ENCODE measurements at regions not wholly inside any gene's neighbourhood (a gene's known extent, or its start where the extent isn't known, plus 50 kb on each side); places are given as distances from the start of the nearest gene placed in this dataset.

DNA sequence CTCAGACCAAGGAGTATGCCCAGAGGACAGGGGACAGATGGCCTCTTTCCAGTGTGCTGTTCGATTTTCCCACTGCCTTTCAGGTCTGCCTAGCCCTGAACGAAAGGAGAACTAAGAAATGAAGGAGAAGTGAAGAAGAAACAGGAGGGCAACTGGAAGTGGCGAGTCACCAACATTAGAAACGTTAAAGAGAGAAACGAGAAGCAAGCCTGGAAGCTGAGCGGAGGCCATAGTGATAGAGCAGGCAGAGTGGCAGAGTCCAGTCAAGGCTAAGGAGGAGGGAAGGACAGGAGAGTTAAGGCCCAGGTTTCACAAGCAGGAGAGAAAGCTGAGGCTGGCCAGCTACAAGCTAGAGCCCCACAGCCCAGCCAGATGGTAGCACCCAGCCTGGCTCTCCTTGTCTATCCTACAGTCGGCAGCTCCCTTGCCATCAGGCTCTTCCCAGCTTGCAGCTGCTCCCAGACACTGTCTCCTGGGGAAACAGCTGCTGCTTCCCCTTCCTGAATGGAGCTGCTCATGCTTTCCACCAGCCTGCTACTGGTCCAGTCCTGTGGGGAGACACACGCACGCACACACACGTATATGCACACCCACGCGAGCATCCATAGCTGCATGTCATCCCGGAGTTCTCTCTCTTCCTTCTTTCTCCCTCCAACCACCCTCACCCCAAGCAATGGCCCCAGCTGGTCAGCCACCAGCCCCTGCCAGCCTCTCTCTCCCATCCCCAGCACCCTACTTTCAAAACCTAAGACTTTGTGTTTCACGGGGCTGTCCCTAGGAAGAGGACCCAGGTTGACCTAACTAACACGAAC is 139.7 kb upstream of the CCND2 start:
- DNase-seq, result no peak

DNA sequence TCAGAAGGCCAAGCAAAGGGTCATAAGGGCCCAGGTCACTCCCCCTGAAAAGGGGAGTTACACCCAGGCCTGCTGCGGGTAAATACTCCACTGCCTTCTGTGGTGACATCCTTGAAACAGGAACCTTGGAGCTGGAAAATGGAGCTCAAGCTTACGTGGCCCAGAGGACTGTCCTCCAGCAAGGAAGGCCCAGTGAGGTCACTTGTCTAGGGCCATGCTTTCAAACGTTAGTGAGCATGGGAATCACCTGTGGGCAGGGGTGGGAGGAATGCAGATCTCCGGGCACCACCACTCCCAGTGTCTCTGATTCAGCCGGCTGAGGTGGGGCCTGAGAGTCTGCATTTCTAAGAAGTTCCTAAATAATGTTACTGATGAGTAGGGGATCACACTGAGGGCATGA is 140.5 kb upstream of the CCND2 start:
- DNase-seq, result no peak

DNA sequence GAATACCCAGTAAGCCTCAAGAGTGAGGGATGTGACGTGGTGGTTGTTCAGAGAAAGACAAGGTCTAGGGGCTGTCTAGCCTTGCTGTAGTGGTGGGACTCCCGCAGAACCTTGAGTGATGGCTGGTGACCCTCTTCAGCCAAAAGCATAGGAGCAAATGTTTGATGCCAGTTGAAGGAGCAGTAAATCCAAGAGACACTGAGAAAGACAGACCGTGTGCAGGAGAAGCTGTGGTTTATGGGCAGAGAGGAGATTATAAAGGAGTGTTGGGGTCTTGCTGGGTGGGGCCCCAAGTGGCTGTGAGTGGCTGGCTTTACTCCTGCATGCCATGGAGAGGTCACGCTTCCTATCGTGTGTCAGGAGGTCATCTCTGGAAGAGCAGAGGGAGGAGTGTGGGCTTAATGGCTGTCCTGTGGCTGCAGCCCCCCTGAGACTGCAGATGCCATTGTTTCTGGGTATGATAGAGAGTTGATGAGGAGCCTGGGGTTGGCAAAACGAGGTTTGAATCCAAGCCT is 152.0 kb upstream of the CCND2 start:
- no peak for DNase-seq

DNA sequence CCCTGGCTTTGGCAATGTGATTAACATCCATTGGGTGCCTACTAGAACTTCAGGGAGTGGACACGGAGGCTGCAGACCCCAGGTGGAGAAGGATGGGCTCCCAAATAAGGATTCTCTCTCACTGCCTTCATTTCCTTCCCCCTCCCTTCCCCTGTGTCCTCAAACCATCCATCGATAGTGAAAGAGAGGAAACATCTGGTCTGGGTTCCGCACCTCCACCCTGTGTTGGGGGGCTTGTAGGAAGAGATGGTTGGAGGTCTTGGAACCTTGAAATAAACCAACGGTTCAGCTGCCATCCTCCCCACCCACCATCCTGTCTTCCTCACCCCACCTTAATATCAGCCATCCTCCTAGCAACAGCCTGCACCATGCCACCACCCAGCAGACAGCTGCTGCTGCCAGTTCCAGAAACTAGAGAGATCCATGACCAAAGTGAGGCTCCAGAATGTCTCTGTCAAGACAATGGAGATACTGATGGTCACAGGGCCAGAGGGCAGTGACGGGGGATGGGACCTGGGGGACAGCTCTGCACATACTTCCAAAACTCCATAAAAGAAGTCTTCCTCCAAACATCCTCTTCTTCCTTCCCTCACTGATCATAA is 153.1 kb upstream of the CCND2 start:
- DNase-seq, result no peak

DNA sequence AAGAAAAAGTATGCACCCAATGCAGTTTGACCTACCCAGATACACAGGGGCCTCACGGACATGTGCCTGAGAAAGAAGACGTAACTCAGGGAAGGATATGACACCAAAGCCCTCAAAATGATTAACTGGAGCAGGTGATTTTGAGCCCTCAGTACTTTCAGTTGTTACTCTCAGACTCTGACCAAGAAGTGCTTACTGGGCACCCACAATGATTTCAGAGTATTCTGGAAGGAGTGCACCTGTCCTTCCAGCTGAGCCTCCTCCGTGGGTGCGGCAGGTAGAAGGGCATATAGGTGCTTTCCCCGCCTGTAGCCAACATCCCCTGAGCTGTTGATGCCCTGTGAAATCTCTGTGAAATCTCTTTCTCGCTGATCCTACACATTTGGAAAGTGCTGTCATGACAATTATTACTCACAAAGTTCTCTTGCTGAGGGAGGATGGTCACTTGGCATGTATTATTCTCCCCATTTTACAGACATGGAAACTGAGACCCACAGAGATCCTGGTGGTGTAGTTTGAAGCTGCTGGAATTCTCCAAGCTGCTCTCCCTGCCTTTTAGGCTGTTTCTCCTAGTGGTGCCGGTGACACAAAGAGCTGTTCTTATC is 154.3 kb upstream of the CCND2 start:
- DNase-seq, result no peak

DNA sequence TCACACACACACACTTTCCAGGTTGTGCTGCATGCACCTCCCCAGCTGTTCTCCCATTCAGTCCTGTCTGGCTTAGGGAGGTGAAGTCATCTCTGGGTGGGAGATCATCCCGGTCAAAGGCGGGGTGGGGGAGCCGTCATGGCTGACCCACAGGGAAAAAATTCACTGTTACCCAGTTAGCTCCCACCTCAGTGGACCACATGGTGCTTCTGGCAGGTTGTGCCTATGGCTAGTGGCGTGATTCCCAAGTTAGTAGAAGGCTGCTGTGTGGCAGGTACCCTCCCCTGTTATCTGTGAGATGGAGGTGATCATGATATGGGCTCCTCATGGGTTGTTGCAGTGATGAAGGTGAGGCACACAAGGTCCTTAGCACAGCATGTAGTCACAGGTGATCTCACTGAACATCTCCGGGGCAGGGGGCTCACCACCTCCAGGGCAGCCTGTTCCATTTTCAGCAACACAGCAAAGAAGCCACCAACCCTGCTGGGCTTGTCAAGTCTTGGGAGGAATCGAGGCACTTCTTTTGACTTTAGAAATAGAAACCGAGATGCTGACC is 154.9 kb upstream of the CCND2 start:
- no peak for DNase-seq

DNA sequence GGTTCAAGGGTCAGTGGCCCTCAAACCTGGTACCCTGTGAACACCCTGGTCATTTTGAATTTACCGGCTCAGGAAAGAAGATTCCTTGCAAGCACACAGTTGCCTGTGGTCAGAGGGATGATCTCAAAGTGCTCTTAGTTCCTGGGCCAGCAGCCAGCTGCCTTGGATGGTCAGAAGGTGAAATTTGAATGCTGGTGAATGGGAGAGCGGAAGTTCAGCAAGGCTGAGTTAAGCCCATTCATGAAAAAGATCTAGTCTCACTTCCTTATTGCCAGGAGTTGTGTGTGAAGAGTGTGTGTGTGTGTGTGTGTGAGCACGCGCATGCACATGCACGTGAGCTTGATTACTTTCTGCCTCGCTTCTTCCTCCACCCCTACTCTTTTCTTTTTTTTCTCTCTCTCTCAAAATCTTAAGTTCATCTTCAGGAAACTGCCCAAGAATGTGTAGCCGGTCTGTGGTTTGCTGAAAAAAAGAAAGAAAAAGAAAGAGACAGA is 155.5 kb upstream of the CCND2 start:
- DNase-seq, result peak; percentile 35

DNA sequence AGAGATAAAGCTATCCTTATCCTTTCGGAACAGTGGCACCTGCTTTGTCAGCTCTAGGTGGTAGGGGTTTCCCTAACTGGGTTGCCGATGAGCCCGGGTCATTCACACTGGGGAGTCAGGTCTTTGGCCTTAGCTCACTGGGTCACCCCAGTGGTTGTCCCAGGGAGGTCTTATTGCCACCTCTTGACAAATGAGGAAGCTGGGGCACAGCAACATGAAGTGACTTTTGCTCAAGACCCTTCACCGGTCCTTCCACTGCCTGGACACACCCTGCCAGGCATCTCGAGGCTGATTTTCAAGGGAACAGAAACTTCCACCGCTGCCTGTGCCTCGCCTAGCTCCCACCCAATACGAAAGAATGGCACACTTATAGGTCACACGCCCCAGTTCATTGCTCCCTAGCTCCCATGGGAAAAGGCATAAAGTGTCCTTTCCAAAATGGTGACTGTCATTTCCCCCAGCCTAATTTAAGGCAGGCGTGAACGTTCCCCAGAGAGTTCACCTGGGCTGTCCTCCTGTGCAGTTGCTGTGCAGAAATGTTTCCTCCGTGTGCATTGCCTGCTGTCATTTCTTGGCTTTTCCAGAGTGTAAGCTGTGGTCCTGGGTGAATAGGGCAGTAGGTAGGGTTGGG is 156.1 kb upstream of the CCND2 start:
- no peak for DNase-seq

DNA sequence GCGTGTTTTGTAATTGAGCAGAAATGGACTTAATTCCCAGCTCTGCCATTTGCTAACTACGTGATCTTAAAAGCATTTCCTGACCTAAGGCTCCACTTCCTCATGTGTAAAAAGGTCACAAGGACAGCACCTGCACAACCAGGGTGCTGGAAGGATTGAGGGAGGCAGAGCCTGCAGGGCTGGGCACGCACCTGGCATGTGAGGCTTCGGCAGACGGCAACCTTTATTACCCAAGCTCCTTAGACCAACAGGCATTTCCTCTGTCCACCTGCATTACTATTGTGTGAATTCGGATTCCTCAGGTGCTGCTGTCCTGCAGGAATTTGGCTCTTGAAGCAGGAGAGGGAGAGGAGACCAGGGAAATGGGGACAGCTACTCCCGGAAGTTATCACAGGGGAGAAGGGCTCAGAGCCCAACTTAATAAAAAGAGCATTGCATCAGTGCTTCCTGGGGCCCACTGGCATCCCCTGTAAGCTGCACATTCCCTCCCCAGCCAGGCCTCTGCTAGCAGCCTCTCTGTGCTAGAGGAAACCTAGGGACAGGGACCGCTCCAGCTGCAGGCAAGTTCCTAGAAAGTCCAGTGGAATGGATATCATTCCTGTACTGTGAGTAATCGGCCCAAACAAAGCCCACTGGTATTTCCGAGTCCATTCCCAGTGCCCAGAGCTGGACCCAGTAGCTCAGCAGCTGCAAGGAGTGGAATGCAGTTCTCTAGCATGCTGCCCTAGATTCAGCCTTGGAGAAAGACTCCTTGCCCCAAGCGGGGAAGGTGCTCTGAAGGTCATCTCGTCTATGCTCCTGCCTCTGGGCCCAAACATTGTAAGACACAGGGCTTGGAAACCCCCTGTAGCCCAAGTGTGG is 157.1 kb upstream of the CCND2 start:
- no peak for DNase-seq

DNA sequence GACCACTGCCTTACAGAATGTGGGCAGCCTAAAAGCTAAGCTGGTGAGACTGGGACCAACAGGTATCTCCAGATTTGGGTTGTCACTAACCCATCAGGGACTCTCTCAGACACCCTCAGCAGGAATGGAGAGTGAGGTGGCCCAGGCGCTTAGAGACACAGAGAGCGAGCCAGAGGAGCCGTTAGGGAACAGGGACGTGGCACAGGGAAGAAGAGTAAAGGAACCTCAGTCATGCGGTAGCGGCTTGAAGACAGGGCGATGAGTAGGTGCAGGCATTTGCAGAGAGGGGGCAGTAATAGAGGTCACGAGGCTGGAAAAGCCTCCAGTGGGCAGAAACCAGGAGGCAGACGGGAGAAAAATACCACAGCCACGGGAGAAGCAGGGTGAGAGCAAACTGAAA is 158.0 kb upstream of the CCND2 start:
- no peak for DNase-seq

DNA sequence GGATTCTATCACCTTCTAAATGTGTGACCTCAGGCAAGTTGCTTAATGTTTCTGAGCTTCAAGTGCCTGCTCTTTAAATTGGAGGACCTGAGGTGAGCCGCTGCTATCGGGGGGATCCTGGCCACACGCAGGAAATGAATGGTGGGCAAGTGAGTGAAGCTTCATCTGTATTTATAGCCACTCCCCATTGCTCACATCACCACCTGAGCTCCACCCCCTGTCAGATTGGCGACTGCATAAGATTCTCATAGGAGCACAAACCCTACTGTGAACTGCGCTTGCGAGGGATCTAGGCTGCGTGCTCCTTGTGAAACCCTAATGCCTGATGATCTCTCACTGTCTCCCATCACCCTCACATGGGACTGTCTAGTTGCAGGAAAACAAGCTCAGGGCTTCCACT is 158.6 kb upstream of the CCND2 start:
- DNase-seq, result no peak

DNA sequence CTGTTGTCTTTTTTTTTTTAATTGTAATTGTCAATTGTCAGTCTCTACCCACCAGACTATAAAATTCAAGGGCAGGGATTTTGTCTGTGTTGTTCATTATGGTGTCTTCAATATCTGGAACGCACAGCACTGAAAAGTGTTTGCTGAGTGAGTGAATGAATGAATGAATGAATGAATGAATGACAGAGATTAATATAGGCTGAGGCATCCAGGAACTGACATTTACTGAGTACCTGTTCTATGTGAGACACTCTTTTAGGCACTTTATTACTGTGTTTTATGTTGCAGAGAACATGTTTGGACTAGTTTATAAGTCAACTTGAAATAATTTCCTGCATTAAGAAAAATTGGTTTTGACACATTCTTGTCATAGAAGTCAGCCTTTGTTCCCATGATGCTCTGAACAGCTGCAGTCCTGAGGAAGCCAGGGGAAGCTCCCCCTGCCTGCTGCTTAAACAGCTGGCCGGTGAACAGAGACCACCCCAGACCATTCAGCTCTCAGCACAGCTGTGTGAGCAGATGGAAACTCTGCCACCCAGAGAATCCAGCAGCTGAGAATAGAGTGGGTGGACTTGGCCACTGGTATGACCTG is 160.7 kb upstream of the CCND2 start:
- DNase-seq, result no peak

DNA sequence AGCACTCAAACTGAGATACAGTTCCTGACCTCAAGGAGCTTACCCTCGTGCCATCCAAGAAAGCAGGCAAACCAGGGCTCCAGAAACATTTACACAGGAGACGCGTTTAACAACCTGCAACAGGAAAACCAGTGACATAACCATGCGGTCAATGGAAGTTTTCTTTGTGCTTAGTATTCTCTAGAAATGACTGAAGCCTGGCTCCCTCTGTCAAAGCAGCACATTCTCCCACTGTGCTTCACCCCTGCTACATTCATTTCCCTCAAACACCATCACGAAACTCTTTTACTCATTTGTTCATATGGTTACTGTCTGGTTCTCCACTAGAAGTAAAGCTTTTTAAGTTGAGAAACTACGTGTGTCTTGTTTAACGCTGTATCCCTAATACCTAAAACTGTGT is 161.3 kb upstream of the CCND2 start:
- DNase-seq, result no peak

DNA sequence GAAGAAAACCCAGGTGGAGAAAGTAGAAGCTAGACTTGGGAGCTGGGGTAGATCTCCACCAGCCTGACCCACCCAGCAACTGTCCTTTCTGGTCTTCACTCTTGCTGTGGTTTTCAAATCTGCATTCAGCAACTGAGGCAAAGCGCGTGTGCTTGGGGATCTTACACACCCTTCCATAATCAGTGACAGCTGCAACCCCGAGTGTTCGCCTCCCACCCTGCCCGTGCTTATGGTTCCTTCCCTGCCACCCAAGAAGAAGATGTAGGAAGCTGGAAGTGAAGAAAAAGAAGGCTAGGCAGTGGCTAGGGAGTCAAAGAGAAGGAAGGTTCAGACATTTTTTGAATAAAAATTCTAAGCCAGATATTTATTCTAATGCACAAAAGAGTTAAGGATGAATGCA is 162.6 kb upstream of the CCND2 start:
- no peak for DNase-seq

DNA sequence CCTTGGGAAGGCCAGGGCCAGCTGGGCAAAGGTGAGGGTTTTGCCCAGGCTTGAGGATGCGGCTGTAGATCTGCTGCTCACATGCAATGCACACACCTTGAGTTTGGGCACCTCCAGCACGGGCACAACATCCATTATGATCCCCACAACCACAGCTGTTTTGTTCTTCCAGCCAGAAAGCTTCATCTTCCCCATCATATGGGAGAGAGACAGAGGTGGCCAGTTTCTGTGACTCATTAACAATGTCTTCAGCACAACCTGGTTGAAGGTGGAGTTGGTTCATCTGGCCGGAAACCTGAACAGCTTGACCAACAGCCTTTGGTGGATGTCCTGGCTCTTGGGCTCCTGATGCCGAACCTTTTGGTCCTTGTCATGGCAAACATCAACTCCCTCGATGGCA is 163.7 kb upstream of the CCND2 start:
- DNase-seq, result no peak

DNA sequence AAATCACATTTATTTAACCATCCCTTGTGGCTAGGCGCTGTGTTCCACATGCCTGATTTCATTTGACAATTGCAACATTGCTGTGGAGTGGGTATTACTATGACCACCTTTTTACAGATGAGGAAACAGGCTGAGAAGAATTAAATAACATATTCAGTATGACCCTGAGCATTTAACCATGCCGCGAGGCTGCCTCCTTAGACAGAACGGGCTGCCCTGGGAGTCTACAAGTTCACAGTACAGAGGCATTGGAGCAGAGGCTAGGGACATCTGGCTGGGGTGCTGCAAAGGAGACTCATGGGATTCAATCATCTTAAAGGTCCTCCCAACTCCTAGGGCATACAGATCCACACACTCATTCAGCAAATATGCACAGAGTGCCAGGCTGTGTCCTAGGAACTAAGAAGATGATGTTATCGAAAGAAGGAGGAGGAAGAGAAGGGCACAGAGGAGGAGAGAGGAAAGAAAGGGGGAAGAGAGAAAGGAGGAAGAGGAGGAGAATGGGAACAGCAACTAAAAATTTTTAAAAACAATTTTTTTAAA is 164.7 kb upstream of the CCND2 start:
- no peak for DNase-seq

DNA sequence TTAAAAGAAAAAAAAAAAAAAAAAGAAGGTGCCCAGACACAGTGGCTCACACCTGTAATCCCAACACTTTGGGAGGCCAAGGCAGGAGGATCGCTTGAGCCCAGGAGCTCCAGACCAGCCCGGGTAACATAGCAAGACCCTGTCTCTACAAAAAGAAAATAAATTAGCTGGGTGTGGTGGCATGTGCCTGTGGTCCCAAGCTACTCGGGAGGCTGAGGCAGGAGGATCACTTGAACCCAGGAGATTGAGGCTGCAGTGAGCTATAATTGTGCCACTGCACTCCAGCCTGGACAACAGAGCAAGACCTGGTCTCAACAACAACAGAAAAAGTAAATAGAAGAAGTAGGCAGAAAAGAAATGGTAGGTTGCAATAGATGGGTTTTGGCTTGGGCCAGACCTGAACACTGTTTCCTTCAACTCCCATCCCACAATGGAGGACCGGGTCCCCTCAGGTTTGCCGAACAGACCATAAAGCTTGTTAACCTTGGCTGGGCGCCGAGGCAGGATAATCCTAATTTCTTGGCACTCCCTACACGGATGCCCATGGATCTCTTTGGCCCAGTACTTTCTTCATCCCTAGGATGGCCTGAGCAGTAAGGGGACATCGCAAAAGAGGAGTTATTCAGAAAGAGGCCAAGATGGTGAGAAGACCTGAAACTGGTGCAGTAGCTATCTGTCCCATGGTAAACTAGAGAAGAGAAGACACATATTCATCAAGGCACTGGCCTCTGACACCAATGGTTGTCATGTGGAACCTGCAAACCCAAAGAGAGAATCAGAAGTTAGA is 165.5 kb upstream of the CCND2 start:
- DNase-seq, result no peak

DNA sequence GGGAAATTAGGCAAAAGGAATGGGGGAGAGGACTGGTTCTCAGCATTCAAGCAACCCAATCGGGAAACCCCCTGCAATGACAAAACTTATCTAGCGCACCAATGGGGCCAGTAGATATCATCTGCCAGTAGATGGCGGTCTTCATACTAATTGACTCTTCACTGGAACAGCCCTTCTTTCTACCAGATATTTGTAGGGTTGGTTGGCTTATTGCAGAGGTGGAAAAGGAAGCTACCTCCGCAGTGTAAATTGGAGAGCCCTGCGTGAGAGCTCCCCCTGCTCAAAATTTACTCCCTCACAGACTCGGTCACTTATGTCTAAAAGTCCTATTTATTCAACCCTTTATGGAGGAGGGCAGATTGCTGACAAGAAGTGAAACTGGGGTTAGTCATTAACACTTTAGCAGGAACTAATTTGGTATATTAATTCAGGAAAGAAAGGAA is 166.1 kb upstream of the CCND2 start:
- peak; percentile 63 for DNase-seq

DNA sequence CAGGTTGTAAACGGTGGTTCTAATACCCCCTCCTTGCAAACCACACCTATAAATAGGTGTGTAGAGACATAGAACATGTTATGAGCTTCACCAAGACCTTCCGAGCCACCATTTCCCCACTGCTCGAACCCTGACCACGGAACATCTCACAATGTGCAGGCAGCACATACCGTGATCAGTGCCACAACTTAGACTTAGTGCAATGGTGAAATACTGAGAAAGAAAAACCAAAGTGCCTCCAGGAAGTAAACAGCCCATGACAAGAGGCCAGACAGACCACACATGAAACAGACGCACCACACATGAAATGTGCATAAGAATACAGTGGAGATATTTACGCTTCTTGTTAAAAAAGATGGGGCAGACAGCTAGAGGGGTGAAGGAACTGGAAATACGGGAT is 166.9 kb upstream of the CCND2 start:
- DNase-seq, result no peak

DNA sequence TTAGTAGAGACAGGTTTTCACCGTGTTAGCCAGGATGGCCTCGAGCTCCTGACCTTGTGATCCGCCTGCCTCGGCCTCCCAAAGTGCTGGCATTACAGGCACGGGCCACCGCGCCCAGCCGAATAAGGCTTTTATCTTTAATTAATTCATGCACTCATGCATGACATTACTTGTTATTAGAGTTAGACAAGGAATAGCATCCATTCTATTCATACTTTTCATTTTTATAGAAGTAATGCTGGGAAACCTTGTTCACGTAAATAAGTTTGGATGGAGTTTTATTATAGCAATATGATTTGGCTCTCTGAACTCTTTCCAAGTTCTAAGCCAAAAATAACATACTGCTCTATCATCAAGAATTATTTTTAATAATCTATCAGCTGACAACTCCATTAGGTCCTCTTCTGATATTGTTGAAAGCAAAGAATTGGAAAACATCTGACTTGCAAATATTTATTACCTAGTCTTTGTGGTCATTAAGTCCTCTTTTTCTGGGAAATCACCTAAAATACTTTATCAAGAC is 168.8 kb upstream of the CCND2 start:
- DNase-seq, result no peak

Measured in SIG-M5 (cell line).